SK-N-SH (cell line): ENCODE measurements at regions not wholly inside any gene's neighbourhood (a gene's known extent, or its start where the extent isn't known, plus 50 kb on each side); places are given as distances from the start of the nearest gene placed in this dataset.

ENCODE experiments used
- CTCF ChIA-PET: fragments of 300-600, 350-600 bp; formaldehyde crosslinking; extraction: SDS; loops from one replicate; lab custom pipeline; 2021; lab: Yijun Ruan, JAX
- POLR2A ChIA-PET: fragments of 350-600 bp; sonication (Branson Sonifier 250); formaldehyde crosslinking; extraction: SDS; loops from one replicate; lab custom pipeline; 2020; ENCODE audit warnings: antibody characterized with exemption, inconsistent platforms; lab: Yijun Ruan, JAX
- DNase-seq: peaks from one replicate; pipeline ENCODE4 v3.0.0; 2012
- H2AFZ ChIP-seq: fragments of 200-600 bp; sonication (generic); 2 replicates; pipeline ENCODE4 v1.8.1; 2016; ENCODE audit warnings: antibody characterized with exemption, mild to moderate bottlenecking, low read depth
- H3F3A ChIP-seq: fragments of 200-600 bp; sonication (generic); replicated peaks from 2 replicates; pipeline ENCODE3; 2016; ENCODE audit warnings: antibody characterized with exemption, mild to moderate bottlenecking; ENCODE audit not compliant: insufficient read depth
- H3K27ac ChIP-seq, 2 experiments: fragments of 200-500 bp in 1 of 2; fragments of 200-600 bp in 1 of 2; sonication (Bioruptor generic) in 1 of 2; sonication (generic), shearing (Covaris generic) in 1 of 2; 2 replicates each; pipeline versions ENCODE4 v1.5.1 to v1.6.1; 2014 to 2016; ENCODE audit warnings: low read depth in 2 of 2, inconsistent platforms in 1 of 2, low read length in 1 of 2, mild to moderate bottlenecking in 1 of 2, mixed read lengths in 1 of 2
- H3K27me3 ChIP-seq: fragments of 200-600 bp; sonication (generic), shearing (Covaris generic); 2 replicates; pipeline ENCODE4 v1.6.1; 2016; ENCODE audit warnings: mixed run types; ENCODE audit not compliant: insufficient read depth
- H3K36me3 ChIP-seq, 2 experiments: fragments of 200-500 bp in 1 of 2; fragments of 200-600 bp in 1 of 2; sonication (Bioruptor generic) in 1 of 2; sonication (generic) in 1 of 2; replicated peaks in 1 of 2; 2 replicates each; pipeline versions ENCODE3 to v1.5.1; 2014 to 2016; ENCODE audit warnings: low read length in 1 of 2, mild to moderate bottlenecking in 1 of 2; ENCODE audit not compliant: insufficient read depth in 2 of 2, control insufficient read depth in 1 of 2
- H3K4me1 ChIP-seq, 2 experiments: fragments of 200-500 bp in 1 of 2; fragments of 200-600 bp in 1 of 2; sonication (Bioruptor generic) in 1 of 2; sonication (generic), shearing (Covaris generic) in 1 of 2; 2 replicates each; pipeline versions ENCODE4 v1.5.1 to v1.6.1; 2014 to 2016; ENCODE audit warnings: low read depth in 1 of 2, low read length in 1 of 2, mixed run types in 1 of 2; ENCODE audit not compliant: insufficient read depth in 2 of 2, control insufficient read depth in 1 of 2
- H3K4me2 ChIP-seq: fragments of 200-600 bp; sonication (generic), shearing (Covaris generic); 2 replicates; pipeline ENCODE4 v1.6.1; 2017; ENCODE audit warnings: mixed run types
- H3K4me3 ChIP-seq, 2 experiments: fragments of 200-500 bp in 1 of 2; fragments of 200-600 bp in 1 of 2; sonication (Bioruptor generic) in 1 of 2; sonication (generic), shearing (Covaris generic) in 1 of 2; 2 replicates each; pipeline versions ENCODE4 v1.5.1 to v1.8.1; 2014 to 2016; ENCODE audit warnings: low read depth in 2 of 2, inconsistent platforms in 1 of 2, low read length in 1 of 2, mild to moderate bottlenecking in 1 of 2, mixed read lengths in 1 of 2, moderate library complexity in 1 of 2
- H3K79me2 ChIP-seq: fragments of 200-600 bp; sonication (generic); 2 replicates; pipeline ENCODE4 v1.8.1; 2017; ENCODE audit warnings: mild to moderate bottlenecking; ENCODE audit not compliant: insufficient read depth
- H3K9ac ChIP-seq: fragments of 200-600 bp; sonication (generic); 2 replicates; pipeline ENCODE4 v1.6.1; 2017; ENCODE audit warnings: mixed run types
- H3K9me2 ChIP-seq: fragments of 200-600 bp; sonication (generic); 2 replicates; pipeline ENCODE4 v1.6.1; 2017; ENCODE audit warnings: mixed run types
- H3K9me3 ChIP-seq: fragments of 200-600 bp; sonication (generic); 2 replicates; pipeline ENCODE4 v1.6.1; 2017; ENCODE audit warnings: mixed run types, mild to moderate bottlenecking, moderate library complexity
- H4K20me1 ChIP-seq: fragments of 200-600 bp; sonication (generic); 2 replicates; pipeline ENCODE4 v1.6.1; 2017; ENCODE audit warnings: mild to moderate bottlenecking, mixed run types; ENCODE audit not compliant: insufficient read depth
- CHD2 ChIP-seq: fragments of 150-350 bp; IDR thresholded peaks from 2 replicates; pipeline ENCODE4 v1.6.1; 2018; ENCODE audit warnings: low read length; ENCODE audit not compliant: partially characterized antibody
- CTCF ChIP-seq: fragments of 200-600 bp; sonication (generic); IDR thresholded peaks from 2 replicates; pipeline ENCODE4 v1.6.1; 2017; ENCODE audit warnings: antibody characterized with exemption, mild to moderate bottlenecking, moderate library complexity
- MEF2A ChIP-seq: IDR thresholded peaks from 2 replicates; pipeline ENCODE4 v1.4.0; 2012; ENCODE audit warnings: low read depth, borderline replicate concordance
- REST ChIP-seq: IDR thresholded peaks from 2 replicates; pipeline ENCODE4 v1.6.1; 2012; ENCODE audit warnings: mild to moderate bottlenecking, low read depth, low read length, moderate library complexity
- SIN3A ChIP-seq: IDR thresholded peaks from 2 replicates; pipeline ENCODE4 v1.6.1; 2012; ENCODE audit warnings: low read depth, mild to moderate bottlenecking, low read length, moderate library complexity, borderline replicate concordance
- TCF12 ChIP-seq: IDR thresholded peaks from 2 replicates; pipeline ENCODE4 v1.4.0; 2012
- YY1 ChIP-seq: IDR thresholded peaks from 2 replicates; pipeline ENCODE4 v1.4.0; 2012; ENCODE audit warnings: low read depth, mild to moderate bottlenecking
- ZBTB33 ChIP-seq: IDR thresholded peaks from 2 replicates; pipeline ENCODE4 v1.4.0; 2012; ENCODE audit warnings: low read depth, borderline replicate concordance
- WGBS: methylation state at CpG from one replicate; pipeline ENCODE4 v1.1.6; 2017; ENCODE audit warnings: low lambda C conversion rate; 5-methylcytosine and 5-hydroxymethylcytosine counted together

- CTCF ChIA-PET: no interaction called here
- H4K20me1 ChIP-seq: no peaks in the 10 kb centered on the region
- H3K4me2 ChIP-seq: no peak overlapping the region
- no peak overlapping the region for H3K4me3 ChIP-seq
- H2AFZ ChIP-seq: no peak overlapping the region
- H3F3A ChIP-seq: no peaks in the 10 kb centered on the region
- H3K27me3 ChIP-seq: no peaks in the 10 kb centered on the region; the same call in none of the 2 replicates
- no peaks in the 10 kb centered on the region for H3K36me3 ChIP-seq
- no peaks in the 10 kb centered on the region for H3K79me2 ChIP-seq
- no peaks in the 10 kb centered on the region for H3K9me2 ChIP-seq
- WGBS: 48% methylated on average over 3 of the region's 3 CpGs
- H3K4me1 ChIP-seq: no peaks in the 10 kb centered on the region
- no peak overlapping the region for H3K9ac ChIP-seq
- no peak for TF ChIP-seq CHD2
- TF ChIP-seq MEF2A: no peak
- TF ChIP-seq ZBTB33: no peak
- POLR2A ChIA-PET: no interaction called here
- no peaks in the 10 kb centered on the region for H3K9me3 ChIP-seq
- no peak overlapping the region for H3K27ac ChIP-seq
- no peak for DNase-seq
These were observed 383.1 kb upstream of the KLF4 start for GRCh38 chr9:107872457-107873192.

GRCh38 chr9:107870927-107871680, 381.5 kb upstream of the KLF4 start:
- Histone ChIP-seq H3K4me1 (no peaks in the 10 kb centered on the region), H4K20me1 (no peaks in the 10 kb centered on the region), H3K36me3 (no peaks in the 10 kb centered on the region), H3K9me2 (no peaks in the 10 kb centered on the region), H3K27ac (no peak overlapping the region), H3K79me2 (no peaks in the 10 kb centered on the region), H3K9me3 (no peaks in the 10 kb centered on the region), H3K27me3 (peaks cover 4% of the 10 kb centered on the region), H3F3A (no peaks in the 10 kb centered on the region), H3K4me3 (no peak overlapping the region), H3K4me2 (no peak overlapping the region), H3K9ac (no peak overlapping the region), H2AFZ (no peak overlapping the region; the same call in 1 of the 2 replicates)
- POLR2A ChIA-PET: no interaction called here
- DNase-seq: no peak
- CTCF ChIA-PET: no interaction called here
- WGBS: 46% methylated on average over 3 of the region's 3 CpGs
- TF ChIP-seq TCF12: no peak
- no peak for TF ChIP-seq MEF2A
- TF ChIP-seq ZBTB33: no peak
- no peak for TF ChIP-seq YY1
- TF ChIP-seq REST: no peak
- TF ChIP-seq SIN3A: no peak
- no peak for TF ChIP-seq CTCF
- TF ChIP-seq, all 33 proteins: peak for 0
